ENCODE measurements at regions not wholly inside any gene's neighbourhood (a gene's known extent, or its start where the extent isn't known, plus 50 kb on each side); places are given as distances from the start of the nearest gene placed in this dataset.

DNA sequence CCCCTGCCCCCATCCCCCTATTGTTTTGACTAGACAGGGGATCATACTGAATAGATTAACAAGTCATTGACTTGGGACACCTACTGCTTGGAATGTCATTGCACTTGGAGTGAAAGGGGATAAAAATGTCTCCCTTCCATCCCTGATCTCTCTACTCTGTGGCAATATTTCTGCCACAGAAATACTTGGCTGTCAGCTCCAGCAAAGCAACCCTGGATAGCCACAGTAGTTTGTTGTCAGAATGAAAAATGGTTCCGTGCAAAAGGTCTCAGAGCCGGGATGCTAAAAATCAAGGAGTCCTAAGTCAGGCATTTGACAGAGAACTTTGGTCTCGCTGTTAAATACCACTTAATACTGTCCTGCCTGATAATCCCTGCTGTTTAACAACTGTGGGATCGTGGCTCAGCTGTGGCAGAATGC is 722.0 kb upstream of the SOX9 start:
- POLR2A ChIA-PET: interaction anchor here (0.6 kb wide), 1 partner anchor 64 kb away, joined by 3 read pairs; no protein-coding TSS in a partner anchor
- H3K36me3 Mint-ChIP-seq (ENCODE audit: insufficient read depth, unreplicated experiment): no peaks in the 10 kb centered on the region
- TF ChIP-seq, protein P1, sequence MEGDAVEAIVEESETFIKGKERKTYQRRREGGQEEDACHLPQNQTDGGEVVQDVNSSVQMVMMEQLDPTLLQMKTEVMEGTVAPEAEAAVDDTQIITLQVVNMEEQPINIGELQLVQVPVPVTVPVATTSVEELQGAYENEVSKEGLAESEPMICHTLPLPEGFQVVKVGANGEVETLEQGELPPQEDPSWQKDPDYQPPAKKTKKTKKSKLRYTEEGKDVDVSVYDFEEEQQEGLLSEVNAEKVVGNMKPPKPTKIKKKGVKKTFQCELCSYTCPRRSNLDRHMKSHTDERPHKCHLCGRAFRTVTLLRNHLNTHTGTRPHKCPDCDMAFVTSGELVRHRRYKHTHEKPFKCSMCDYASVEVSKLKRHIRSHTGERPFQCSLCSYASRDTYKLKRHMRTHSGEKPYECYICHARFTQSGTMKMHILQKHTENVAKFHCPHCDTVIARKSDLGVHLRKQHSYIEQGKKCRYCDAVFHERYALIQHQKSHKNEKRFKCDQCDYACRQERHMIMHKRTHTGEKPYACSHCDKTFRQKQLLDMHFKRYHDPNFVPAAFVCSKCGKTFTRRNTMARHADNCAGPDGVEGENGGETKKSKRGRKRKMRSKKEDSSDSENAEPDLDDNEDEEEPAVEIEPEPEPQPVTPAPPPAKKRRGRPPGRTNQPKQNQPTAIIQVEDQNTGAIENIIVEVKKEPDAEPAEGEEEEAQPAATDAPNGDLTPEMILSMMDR (IDR thresholded peaks at IDR 0.05; ENCODE audit: unreplicated experiment): no peak

DNA sequence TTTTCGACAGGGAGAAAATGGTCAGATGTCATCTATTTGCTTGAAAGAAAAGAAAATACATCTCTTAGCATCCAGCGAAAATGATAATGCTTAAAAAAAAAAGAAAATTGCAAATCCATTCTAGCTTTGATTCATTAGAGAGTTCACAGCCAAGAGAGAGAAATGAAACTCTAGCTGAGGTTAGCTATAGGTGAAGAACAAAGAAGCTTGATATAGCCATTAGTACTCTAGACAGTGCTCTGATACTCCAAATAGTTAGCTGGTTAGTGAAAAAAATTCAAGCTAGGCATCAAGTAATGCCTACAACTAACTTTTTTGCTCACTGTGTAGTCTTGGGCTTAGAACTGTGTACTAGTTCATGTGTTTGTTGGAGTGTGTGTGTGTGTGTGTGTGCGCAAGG is 721.6 kb upstream of the SOX9 start:
- Mint-ChIP-seq H3K4me3 (ENCODE audit: unreplicated experiment) (no peak overlapping the region), H3K9me3 (ENCODE audit: unreplicated experiment) (no peaks in the 10 kb centered on the region), H3K36me3 (ENCODE audit: insufficient read depth, unreplicated experiment) (no peaks in the 10 kb centered on the region), H3K27ac (ENCODE audit: low read depth, unreplicated experiment) (no peak overlapping the region), H3K27me3 (ENCODE audit: insufficient read depth, unreplicated experiment) (no peaks in the 10 kb centered on the region), H3K4me1 (ENCODE audit: insufficient read depth, unreplicated experiment) (peaks cover 20% of the 10 kb centered on the region)
- BruUV-seq (replicated peaks): no TSS peak
- ChIA-PET POLR2A (interaction anchor here (0.6 to 1.7 kb wide), 2 partner anchors 14 to 63 kb away, joined by 3 to 4 read pairs; no protein-coding TSS in a partner anchor), CTCF (no interaction called here)
- intact Hi-C loops (cut with micrococcal nuclease): no loop called here
- TF ChIP-seq, protein P1 (IDR thresholded peaks at IDR 0.05; ENCODE audit: unreplicated experiment): no peak
- DNase-seq (ENCODE audit: unreplicated experiment): no peak

More for the DNA sequence above, 722.0 kb upstream of the SOX9 start:
- no TSS peak for BruUV-seq (replicated peaks)
- intact Hi-C loops (cut with micrococcal nuclease): no loop called here
- H3K4me1 Mint-ChIP-seq (ENCODE audit: insufficient read depth, unreplicated experiment): peaks cover 16% of the 10 kb centered on the region
- CTCF ChIA-PET: no interaction called here
- DNase-seq (ENCODE audit: unreplicated experiment): no peak
- H3K27me3 Mint-ChIP-seq (ENCODE audit: insufficient read depth, unreplicated experiment): no peaks in the 10 kb centered on the region
- no peaks in the 10 kb centered on the region for H3K9me3 Mint-ChIP-seq (ENCODE audit: unreplicated experiment)
- H3K4me3 Mint-ChIP-seq (ENCODE audit: unreplicated experiment): no peak overlapping the region
- no peak overlapping the region for H3K27ac Mint-ChIP-seq (ENCODE audit: low read depth, unreplicated experiment)

DNA sequence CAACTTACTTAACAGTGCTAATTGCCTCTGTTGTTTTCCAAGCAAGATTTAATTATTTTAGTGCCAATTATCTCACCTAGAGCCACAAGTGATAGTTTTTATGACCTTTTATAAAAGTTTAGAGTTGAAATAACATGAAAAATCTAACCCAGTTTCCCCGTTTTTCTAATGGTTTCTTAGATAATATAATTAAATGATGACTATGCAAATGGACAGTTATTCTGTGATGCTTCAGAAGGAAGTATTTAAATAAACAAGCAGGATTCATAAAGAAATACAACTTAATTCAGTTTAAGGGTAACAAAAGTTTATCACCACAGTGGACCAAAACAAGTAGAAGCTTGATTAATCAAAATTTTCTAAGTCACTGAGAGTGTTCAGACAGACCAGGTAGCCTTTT is 721.2 kb upstream of the SOX9 start:
- peaks cover 20% of the 10 kb centered on the region for H3K4me1 Mint-ChIP-seq (ENCODE audit: insufficient read depth, unreplicated experiment)
- POLR2A ChIA-PET: interaction anchor here (1.7 kb wide), 2 partner anchors 9 to 13 kb away, joined by 4 to 5 read pairs; no protein-coding TSS in a partner anchor
- no TSS peak for BruUV-seq (replicated peaks)
- intact Hi-C loops (cut with micrococcal nuclease): loop anchor here (5.0 kb wide), 1 partner anchor 63 kb away; no protein-coding TSS in a partner anchor
- no peak overlapping the region for H3K4me3 Mint-ChIP-seq (ENCODE audit: unreplicated experiment)
- no peaks in the 10 kb centered on the region for H3K27me3 Mint-ChIP-seq (ENCODE audit: insufficient read depth, unreplicated experiment)
- TF ChIP-seq, protein P1 (IDR thresholded peaks at IDR 0.05; ENCODE audit: unreplicated experiment): no peak
- CTCF ChIA-PET: no interaction called here
- no peaks in the 10 kb centered on the region for H3K36me3 Mint-ChIP-seq (ENCODE audit: insufficient read depth, unreplicated experiment)
- no peaks in the 10 kb centered on the region for H3K9me3 Mint-ChIP-seq (ENCODE audit: unreplicated experiment)
- H3K27ac Mint-ChIP-seq (ENCODE audit: low read depth, unreplicated experiment): no peak overlapping the region
- DNase-seq (ENCODE audit: unreplicated experiment): no peak

DNA sequence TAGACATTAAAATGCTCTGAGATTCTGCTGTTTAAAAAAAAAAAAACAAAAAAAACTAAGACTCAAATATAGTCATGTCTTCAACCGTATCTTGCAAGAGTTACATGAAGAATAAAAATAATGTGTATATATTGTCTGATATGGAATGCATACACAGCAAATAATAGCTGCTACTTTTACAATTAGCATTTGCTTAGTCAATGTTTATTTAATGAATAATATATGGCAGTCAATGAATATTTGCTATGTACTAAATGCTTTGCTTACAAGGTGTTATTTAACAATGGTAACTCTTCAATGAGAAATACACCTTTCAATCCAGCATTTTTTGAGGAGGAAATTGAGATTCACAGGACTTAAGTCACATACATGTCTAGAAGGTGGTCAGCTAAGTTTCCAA is 718.8 kb upstream of the SOX9 start:
- no peaks in the 10 kb centered on the region for H3K9me3 Mint-ChIP-seq (ENCODE audit: unreplicated experiment)
- no peaks in the 10 kb centered on the region for H3K36me3 Mint-ChIP-seq (ENCODE audit: insufficient read depth, unreplicated experiment)
- DNase-seq (ENCODE audit: unreplicated experiment): no peak
- H3K27me3 Mint-ChIP-seq (ENCODE audit: insufficient read depth, unreplicated experiment): no peaks in the 10 kb centered on the region
- TF ChIP-seq, protein P1 (IDR thresholded peaks at IDR 0.05; ENCODE audit: unreplicated experiment): no peak
- ChIA-PET CTCF (interaction anchor here (1.5 kb wide), 1 partner anchor 59 kb away, joined by 6 read pairs; no protein-coding TSS in a partner anchor), POLR2A (interaction anchor here (1.0 to 3.6 kb wide), 6 partner anchors 10 to 46 kb away, joined by 3 to 16 read pairs (median 5); no protein-coding TSS in a partner anchor)
- BruUV-seq (replicated peaks): no TSS peak
- intact Hi-C loops (cut with micrococcal nuclease): loop anchor here (5.0 kb wide), 1 partner anchor 60 kb away; no protein-coding TSS in a partner anchor
- no peak overlapping the region for H3K27ac Mint-ChIP-seq (ENCODE audit: low read depth, unreplicated experiment)
- no peak overlapping the region for H3K4me3 Mint-ChIP-seq (ENCODE audit: unreplicated experiment)
- peaks cover 30% of the 10 kb centered on the region for H3K4me1 Mint-ChIP-seq (ENCODE audit: insufficient read depth, unreplicated experiment)

All from MCF 10A (cell line).